NT2/D1 (cell line): ENCODE measurements at regions not wholly inside any gene's neighbourhood (a gene's known extent, or its start where the extent isn't known, plus 50 kb on each side); places are given as distances from the start of the nearest gene placed in this dataset.

Experiments used
- SUZ12 ChIP-seq: IDR thresholded peaks from 2 replicates; pipeline ENCODE4 v1.6.1; 2011; ENCODE audit not compliant: insufficient read length, insufficient read depth; ENCODE audit errors: extremely low read depth
- YY1 ChIP-seq: IDR thresholded peaks from 2 replicates; pipeline ENCODE4 v1.6.1; 2011; ENCODE audit not compliant: insufficient read length, insufficient read depth
- ZNF274 ChIP-seq: IDR thresholded peaks from 2 replicates; pipeline ENCODE4 v1.6.1; 2011; ENCODE audit warnings: mild to moderate bottlenecking, low read depth, low read length

GRCh38 chr4:94084155-94084554 is 123.5 kb upstream of the SMARCAD1 start:
- TF ChIP-seq ZNF274 (no peak), YY1 (no peak), SUZ12 (no peak)
